ENCODE measurements at regions not wholly inside any gene's neighbourhood (a gene's known extent, or its start where the extent isn't known, plus 50 kb on each side); places are given as distances from the start of the nearest gene placed in this dataset.

DNA sequence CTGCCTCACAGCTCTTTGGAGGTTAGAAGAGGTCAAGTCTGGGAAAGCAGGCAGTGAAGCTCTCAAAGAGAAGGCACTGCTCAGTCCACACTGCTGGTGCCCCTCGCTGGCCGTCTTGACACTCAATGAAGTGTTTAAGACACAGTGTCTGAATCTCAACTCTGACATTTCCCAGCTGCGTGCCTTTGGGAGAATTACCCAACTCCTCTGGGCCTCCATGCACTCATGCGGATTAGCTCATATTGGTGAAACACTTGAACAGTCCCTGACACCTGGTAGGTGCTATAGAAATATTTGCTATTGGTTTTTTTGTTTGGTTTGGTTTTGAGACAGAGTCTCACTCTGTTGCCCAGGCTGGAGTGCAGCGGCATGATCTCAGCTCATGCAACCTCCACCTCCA is 281.0 kb downstream of the SRBD1 start:
- no peak for DNase-seq (ENCODE audit: low spot score)
- TF ChIP-seq, protein P1, sequence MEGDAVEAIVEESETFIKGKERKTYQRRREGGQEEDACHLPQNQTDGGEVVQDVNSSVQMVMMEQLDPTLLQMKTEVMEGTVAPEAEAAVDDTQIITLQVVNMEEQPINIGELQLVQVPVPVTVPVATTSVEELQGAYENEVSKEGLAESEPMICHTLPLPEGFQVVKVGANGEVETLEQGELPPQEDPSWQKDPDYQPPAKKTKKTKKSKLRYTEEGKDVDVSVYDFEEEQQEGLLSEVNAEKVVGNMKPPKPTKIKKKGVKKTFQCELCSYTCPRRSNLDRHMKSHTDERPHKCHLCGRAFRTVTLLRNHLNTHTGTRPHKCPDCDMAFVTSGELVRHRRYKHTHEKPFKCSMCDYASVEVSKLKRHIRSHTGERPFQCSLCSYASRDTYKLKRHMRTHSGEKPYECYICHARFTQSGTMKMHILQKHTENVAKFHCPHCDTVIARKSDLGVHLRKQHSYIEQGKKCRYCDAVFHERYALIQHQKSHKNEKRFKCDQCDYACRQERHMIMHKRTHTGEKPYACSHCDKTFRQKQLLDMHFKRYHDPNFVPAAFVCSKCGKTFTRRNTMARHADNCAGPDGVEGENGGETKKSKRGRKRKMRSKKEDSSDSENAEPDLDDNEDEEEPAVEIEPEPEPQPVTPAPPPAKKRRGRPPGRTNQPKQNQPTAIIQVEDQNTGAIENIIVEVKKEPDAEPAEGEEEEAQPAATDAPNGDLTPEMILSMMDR (IDR thresholded peaks at IDR 0.05; ENCODE audit: extremely low read depth, insufficient read depth, missing control alignments), result no peak
- in situ Hi-C loops (cut with MboI; ENCODE audit: low pct_unique_long_range_greater_than_20kb, low sequenced_read_pairs, unreplicated experiment), result no loop called here

DNA sequence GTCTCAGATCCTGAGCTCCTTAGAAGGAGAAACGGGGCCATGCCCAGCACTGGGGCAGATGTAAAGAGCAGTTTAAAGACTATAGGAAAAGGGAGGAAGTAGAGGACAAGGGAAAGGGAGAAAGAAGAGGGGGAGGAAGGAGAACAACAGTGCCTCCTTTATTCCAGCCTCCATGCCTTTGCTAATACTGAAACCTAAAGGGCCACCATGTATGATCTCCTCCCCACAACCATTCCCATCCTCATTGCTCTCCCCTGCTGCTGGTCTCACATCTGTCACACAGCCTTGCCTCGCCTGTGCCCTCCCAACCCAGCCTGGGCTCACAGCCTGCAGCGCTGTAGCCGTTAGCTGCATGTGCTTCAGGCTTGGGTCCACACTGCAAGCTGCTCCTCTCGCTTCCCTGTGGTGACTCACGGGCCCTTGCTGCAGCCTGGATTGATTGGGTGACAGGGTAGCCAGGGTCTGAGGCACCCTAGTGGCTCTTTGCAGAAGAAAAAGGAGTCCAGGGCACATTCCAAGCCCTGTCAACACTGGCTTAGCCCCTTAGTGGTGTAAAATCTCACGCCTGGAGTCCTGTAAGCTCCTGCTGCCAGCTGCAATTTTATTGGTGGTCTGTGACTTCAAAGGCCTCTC is 281.9 kb downstream of the SRBD1 start:
- in situ Hi-C loops (cut with MboI; ENCODE audit: low pct_unique_long_range_greater_than_20kb, low sequenced_read_pairs, unreplicated experiment), result no loop called here
- DNase-seq (ENCODE audit: low spot score), result no peak

DNA sequence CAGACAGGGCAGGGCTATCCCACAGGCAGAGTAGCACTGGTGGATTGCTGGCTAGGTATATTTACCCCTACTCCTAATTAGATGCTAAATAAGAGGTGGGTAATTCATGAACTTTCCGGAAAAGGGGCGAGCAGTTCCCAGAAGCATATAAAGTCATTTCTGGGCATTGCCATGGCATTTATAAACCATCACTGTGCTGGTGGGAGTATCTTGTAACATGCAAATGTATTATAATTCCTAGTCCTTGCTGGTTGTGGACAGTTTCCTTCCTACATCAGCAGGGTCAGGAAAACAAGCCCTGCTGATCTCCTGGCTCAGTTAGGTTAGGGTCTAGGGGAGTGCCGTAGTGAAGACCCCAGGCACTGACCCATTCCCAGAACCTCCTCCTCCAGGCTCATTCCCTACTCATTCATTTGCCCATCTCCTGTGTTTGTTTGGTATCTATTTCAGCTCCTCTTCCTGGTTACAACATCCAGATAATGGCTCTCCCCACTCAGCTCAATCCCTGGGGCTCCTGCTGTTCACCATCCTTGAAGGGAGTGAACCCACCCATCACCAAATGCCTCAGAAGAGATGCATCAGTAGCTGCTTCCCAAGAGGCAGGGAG is 282.7 kb downstream of the SRBD1 start:
- in situ Hi-C loops (cut with MboI; ENCODE audit: low pct_unique_long_range_greater_than_20kb, low sequenced_read_pairs, unreplicated experiment), result no loop called here
- no peak for DNase-seq (ENCODE audit: low spot score)
- TF ChIP-seq, protein P1 (IDR thresholded peaks at IDR 0.05; ENCODE audit: extremely low read depth, insufficient read depth, missing control alignments), result no peak

More for the DNA sequence above, 281.9 kb downstream of the SRBD1 start:
- TF ChIP-seq, protein P1 (IDR thresholded peaks at IDR 0.05; ENCODE audit: extremely low read depth, insufficient read depth, missing control alignments), result no peak

DNA sequence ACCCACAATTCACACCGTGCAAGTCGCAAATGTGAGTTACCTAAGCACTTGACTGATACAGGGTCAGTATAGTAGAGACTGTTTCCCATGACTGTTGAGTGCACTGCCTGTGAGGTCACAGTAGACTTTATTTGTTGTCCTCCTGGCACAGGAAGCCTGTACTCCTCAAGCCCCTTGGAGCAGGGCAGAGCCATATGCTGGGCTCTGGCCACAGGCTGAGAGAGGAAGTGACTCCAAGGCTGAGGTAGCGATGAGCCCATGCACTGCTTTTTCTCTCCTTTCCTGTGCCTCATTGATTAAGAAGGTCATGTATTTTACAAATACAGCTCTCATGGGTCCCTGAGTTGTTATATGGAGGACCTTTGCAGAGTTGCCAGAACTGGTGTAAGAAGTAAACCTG is 287.7 kb downstream of the SRBD1 start:
- in situ Hi-C loops (cut with MboI; ENCODE audit: low pct_unique_long_range_greater_than_20kb, low sequenced_read_pairs, unreplicated experiment), result no loop called here
- DNase-seq (ENCODE audit: low spot score), result no peak
- TF ChIP-seq, protein P1 (IDR thresholded peaks at IDR 0.05; ENCODE audit: extremely low read depth, insufficient read depth, missing control alignments), result no peak

DNA sequence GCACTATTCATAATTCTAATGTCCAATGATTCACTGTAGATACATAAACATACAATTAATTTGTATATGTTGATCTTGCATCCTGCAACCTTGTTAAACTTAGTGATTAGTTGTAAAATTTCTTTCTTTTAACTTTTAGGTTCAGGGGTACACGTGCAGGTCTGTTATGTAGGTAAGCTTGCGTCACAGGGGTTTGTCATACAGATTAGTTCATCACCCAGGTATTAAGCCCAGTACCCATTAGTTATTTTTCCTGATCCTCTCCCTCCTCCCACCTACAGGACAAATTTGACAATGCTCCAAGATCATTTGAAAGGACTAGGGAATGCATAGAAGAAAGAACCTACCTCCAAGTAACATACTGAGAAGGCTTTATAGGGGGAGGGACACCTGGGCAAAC is 290.1 kb downstream of the SRBD1 start:
- DNase-seq (ENCODE audit: low spot score), result no peak
- TF ChIP-seq, protein P1 (IDR thresholded peaks at IDR 0.05; ENCODE audit: extremely low read depth, insufficient read depth, missing control alignments), result no peak
- in situ Hi-C loops (cut with MboI; ENCODE audit: low pct_unique_long_range_greater_than_20kb, low sequenced_read_pairs, unreplicated experiment), result no loop called here

DNA sequence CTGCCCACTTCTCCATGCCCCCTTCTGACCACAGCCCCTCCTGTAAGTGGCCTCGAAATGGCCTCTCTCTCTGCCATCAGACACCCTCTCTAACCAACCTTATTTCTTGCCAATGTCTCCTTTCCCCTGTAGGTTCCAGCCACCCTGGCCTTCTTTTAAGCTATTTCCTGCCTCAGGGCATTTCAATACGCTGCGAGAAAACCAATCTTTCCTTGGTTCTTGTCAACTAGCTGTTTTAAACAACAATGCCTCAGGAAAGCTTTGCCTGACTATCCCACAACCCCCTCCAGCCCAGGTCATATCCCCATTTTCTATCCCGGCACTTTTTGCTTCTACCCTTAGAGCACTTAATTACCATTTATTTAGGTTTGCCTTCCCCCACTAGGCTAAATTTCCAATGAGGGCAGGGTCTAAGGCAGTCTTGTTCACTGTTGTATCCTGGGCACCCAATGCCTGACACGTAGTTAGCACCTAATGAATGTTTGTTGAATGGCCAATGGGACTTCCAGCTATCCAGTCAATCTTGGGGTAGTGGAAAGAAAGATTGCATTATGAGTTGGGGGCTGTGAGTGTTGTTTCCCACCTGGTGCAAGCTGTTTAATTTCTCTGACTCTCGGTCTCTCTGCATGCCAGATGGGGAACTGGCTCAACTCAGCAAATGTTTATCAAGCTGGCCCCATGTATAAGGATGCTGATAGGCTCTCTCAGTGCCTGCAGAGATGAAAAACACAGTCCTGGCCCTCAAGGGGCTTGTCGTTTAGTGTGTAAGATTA is 291.2 kb downstream of the SRBD1 start:
- TF ChIP-seq, protein P1 (IDR thresholded peaks at IDR 0.05; ENCODE audit: extremely low read depth, insufficient read depth, missing control alignments), result no peak
- in situ Hi-C loops (cut with MboI; ENCODE audit: low pct_unique_long_range_greater_than_20kb, low sequenced_read_pairs, unreplicated experiment), result no loop called here

More for the DNA sequence above, 291.2 kb downstream of the SRBD1 start:
- DNase-seq (ENCODE audit: low spot score), result no peak
